Gastroesophageal sphincter (tissue), 4 donors: ENCODE measurements at regions not wholly inside any gene's neighbourhood (a gene's known extent, or its start where the extent isn't known, plus 50 kb on each side); places are given as distances from the start of the nearest gene placed in this dataset.

Experiments used
- ATAC-seq: fragments of 150-250 bp; one replicate; pipeline ENCODE4 v1.9.1; 2016; ENCODE audit warnings: mild to moderate bottlenecking, moderate library complexity
- H3K27ac ChIP-seq, 4 donors: fragments of 200-600 bp; sonication (generic) in 3 of 4; 1 replicate in 3 of 4; 2 replicates in 1 of 4; pipeline ENCODE4 v1.5.1; 2016 to 2019
- H3K27me3 ChIP-seq: fragments of 200-600 bp; sonication (generic); one replicate; pipeline ENCODE4 v1.5.1; 2019
- H3K36me3 ChIP-seq, 2 donors: fragments of 200-600 bp; sonication (generic); one replicate each; pipeline ENCODE4 v1.5.1; 2019; ENCODE audit warnings: control low read depth in 1 of 2
- H3K4me1 ChIP-seq, 3 donors: fragments of 200-600 bp; sonication (generic); 1 replicate in 2 of 3; 2 replicates in 1 of 3; pipeline ENCODE4 v1.5.1; 2016 to 2019; ENCODE audit warnings: control low read depth in 2 of 3
- H3K4me3 ChIP-seq, 2 donors: fragments of 200-600 bp; sonication (generic); one replicate each; pipeline ENCODE4 v1.5.1; 2019; ENCODE audit warnings: mild to moderate bottlenecking in 1 of 2, moderate library complexity in 1 of 2
- H3K9me3 ChIP-seq, 3 donors: fragments of 200-600 bp; sonication (generic); one replicate each; pipeline ENCODE4 v1.5.1; 2017 to 2019; ENCODE audit warnings: control low read depth in 2 of 3
- CTCF ChIP-seq, 4 experiments: fragments of 200-600 bp in 2 of 4; fragments of 450-650 bp in 2 of 4; sonication (generic) in 1 of 4; IDR thresholded peaks; one replicate each; pipeline ENCODE4 v1.5.1; 2017 to 2019; ENCODE audit warnings: antibody characterized with exemption in 4 of 4, mild to moderate bottlenecking in 2 of 4, moderate library complexity in 2 of 4
- EP300 ChIP-seq: sonication (generic); formaldehyde crosslinking; IDR thresholded peaks from one replicate; pipeline ENCODE4 v1.6.1; 2017; ENCODE audit warnings: antibody characterized with exemption, mild to moderate bottlenecking
- POLR2A ChIP-seq, 2 donors: fragments of 450-650 bp; IDR thresholded peaks; one replicate each; pipeline ENCODE4 v1.6.1; 2017; ENCODE audit warnings: antibody characterized with exemption in 2 of 2, mild to moderate bottlenecking in 2 of 2, moderate library complexity in 1 of 2
- POLR2AphosphoS5 ChIP-seq: sonication (generic); formaldehyde crosslinking; IDR thresholded peaks from one replicate; pipeline ENCODE4 v1.6.1; 2017; ENCODE audit warnings: antibody characterized with exemption
- WGBS, 2 donors: methylation state at CpG; one replicate each; pipeline ENCODE4 v1.1.5; 2018; ENCODE audit warnings: low coverage in 1 of 2; 5-methylcytosine and 5-hydroxymethylcytosine counted together

GRCh38 chr10:129098517-129098916 is 368.5 kb upstream of the MGMT start:
- ATAC-seq, result no peak
- 100% methylated on average over 3 of the region's 5 CpGs; no CpG with 5 or more reads in 1 of the 2 donors for WGBS, 2 donors
- H3K9me3 ChIP-seq, result no peaks in the 10 kb centered on the region
- peaks cover 0 to 23% (median 0%) of the 10 kb centered on the region in 3 donors for H3K4me1 ChIP-seq
- H3K4me3 ChIP-seq, result no peak overlapping the region
- H3K36me3 ChIP-seq, result no peaks in the 10 kb centered on the region
- H3K27me3 ChIP-seq, result no peaks in the 10 kb centered on the region
- no peak for TF ChIP-seq POLR2AphosphoS5
- no peak overlapping the region for H3K27ac ChIP-seq

DNA sequence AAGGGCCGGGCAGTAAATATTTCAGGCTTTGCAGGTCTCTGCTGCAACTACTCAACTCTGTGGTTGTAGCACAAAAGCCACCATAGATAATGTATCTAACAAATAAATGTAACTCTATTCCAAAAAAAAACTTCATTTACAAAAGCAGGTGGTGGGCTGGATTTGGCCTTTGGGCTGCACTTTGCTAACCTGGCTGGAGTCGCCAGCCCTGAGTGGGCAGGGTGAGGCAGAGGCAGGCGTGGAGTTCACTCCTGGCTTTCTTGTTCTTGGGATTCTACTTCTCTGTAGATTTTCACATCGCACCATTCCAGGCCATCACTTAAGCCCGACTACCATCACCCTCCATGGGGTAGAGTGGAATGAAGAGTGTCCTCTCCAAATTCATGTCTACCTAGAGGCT is 367.6 kb upstream of the MGMT start:
- H3K4me1 ChIP-seq, result peaks cover 0 to 23% (median 0%) of the 10 kb centered on the region in 3 donors
- H3K4me3 ChIP-seq, result no peak overlapping the region
- H3K36me3 ChIP-seq, result no peaks in the 10 kb centered on the region
- no peaks in the 10 kb centered on the region for H3K9me3 ChIP-seq
- ATAC-seq, result no peak
- H3K27me3 ChIP-seq, result no peaks in the 10 kb centered on the region
- WGBS, 2 donors, result 100% methylated on average over 2 to 4 of the region's 5 CpGs
- no peak for TF ChIP-seq EP300
- no peak for TF ChIP-seq CTCF (IDR thresholded peaks at IDR 0.05)
- TF ChIP-seq POLR2AphosphoS5, result no peak
- no peak for TF ChIP-seq POLR2A (IDR thresholded peaks at IDR 0.05)
- no peak overlapping the region for H3K27ac ChIP-seq

DNA sequence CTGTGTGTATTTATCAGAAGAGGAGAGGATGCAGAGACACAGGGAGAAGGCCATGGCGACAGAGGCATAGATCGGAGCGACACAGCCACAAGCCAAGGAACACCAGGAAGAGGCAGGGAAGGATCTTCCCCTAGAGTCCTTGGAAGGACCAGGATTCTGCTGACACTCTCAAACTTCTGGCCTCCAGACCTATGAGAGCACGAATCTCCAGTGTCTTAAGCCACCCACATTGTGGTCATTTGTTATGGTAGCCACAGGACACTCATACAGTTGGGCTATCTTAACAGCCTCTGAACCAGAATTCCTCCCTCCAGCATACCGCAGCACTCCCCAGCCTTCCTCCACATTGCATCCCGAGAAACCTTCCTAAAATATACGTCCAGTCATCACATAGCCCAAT is 367.0 kb upstream of the MGMT start:
- Histone ChIP-seq H3K27me3 (no peaks in the 10 kb centered on the region), H3K27ac (no peak overlapping the region), H3K9me3 (no peaks in the 10 kb centered on the region), H3K36me3 (no peaks in the 10 kb centered on the region), H3K4me3 (no peak overlapping the region), H3K4me1 (peaks cover 0 to 21% (median 0%) of the 10 kb centered on the region in 3 donors)
- 92% methylated on average over 7 of the region's 7 CpGs for WGBS, 2 donors
- no peak for ATAC-seq
- no peak for TF ChIP-seq POLR2A (IDR thresholded peaks at IDR 0.05)
- no peak for TF ChIP-seq EP300
- no peak for TF ChIP-seq CTCF (IDR thresholded peaks at IDR 0.05)
- no peak for TF ChIP-seq POLR2AphosphoS5

DNA sequence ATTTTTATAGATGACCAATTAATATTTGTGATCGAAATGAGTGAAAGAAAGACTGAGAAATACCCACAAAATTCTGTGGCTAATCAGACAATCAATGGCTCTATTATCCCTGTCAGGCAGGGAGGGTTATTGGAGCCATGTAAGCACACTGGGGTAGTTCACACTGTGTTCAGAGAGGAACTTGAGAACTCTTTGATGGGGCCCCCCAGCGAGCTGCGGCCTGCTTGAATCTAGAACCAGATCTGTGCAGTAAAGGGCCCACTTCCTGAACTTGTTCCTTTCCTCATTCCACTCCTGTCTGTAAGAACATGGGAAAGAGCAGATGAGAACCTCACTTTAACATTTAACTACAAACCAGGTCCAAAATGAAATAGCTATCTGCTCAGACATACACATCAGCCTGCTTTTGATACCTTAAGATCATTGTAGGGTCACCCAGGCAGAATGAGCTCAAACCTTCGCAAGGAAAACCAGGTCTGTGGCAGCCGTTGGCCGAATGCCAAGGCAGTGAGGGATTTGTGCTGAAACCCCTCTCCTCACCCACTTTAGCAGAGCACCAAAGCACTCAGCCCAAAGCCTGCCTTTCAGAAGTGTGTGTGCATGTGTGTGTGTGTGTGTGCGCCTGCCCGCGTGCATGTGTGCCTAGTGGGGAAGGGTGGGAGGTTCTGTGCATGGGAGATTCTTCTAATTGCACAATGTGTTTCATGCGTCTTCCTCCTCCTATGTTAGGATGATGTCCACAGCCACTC is 365.6 kb upstream of the MGMT start:
- ATAC-seq, result no peak
- Histone ChIP-seq H3K4me1 (peaks cover 0 to 7% (median 0%) of the 10 kb centered on the region in 3 donors), H3K4me3 (no peak overlapping the region), H3K27me3 (no peaks in the 10 kb centered on the region), H3K9me3 (no peaks in the 10 kb centered on the region), H3K27ac (no peak overlapping the region), H3K36me3 (no peaks in the 10 kb centered on the region)
- 73 to 77% methylated on average over 6 to 9 of the region's 10 CpGs for WGBS, 2 donors
- TF ChIP-seq CTCF (IDR thresholded peaks at IDR 0.05) (no peak), POLR2A (IDR thresholded peaks at IDR 0.05) (no peak), EP300 (no peak), POLR2AphosphoS5 (no peak)

DNA sequence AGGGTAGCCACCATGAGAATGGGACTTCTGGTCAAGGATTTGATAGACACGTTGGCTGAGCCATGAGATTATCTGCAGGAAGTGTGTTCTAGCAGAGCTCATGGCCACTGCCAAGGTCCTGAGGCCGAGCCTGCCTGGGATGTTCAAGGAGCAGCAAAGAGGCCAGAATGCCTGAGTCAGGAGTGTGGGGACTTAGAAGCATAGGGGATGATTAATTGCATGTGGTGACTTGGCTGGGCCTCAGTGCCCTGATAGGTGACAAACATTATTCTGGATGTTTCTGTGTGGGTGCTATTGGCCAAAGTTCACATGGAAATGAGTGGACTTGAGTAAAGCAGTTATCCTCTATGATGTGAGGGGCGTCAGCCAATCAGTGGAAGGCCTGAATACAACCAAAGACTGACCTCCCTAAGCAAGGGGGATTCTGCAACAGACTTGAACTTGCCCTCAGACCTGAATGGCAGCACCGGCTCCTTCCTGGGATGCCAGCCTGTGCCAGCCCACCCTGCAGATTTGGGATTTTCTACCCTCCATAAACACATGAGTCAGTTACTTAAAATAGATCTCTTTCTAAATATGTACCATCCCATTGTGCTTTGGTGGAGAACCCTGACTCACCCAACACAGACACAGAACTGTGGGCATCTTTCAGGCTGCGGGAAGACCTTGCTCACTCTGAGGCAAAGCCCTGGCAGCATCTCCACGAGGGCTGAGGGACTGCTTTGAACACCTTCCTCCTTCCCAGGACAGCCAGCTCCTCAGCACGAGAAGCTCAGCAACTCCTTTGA is 363.9 kb upstream of the MGMT start:
- Histone ChIP-seq H3K27ac (no peak overlapping the region), H3K36me3 (no peaks in the 10 kb centered on the region), H3K4me1 (no peaks in the 10 kb centered on the region), H3K27me3 (no peaks in the 10 kb centered on the region), H3K4me3 (no peak overlapping the region), H3K9me3 (no peaks in the 10 kb centered on the region)
- no peak for TF ChIP-seq POLR2A (IDR thresholded peaks at IDR 0.05)
- TF ChIP-seq CTCF (IDR thresholded peaks at IDR 0.05), result no peak
- no peak for TF ChIP-seq POLR2AphosphoS5
- no peak for TF ChIP-seq EP300
- ATAC-seq, result no peak
- 60 to 82% methylated on average over 5 to 7 of the region's 7 CpGs for WGBS, 2 donors
